ENCODE measurements at regions not wholly inside any gene's neighbourhood (a gene's known extent, or its start where the extent isn't known, plus 50 kb on each side); places are given as distances from the start of the nearest gene placed in this dataset.

GRCh38 chrX:140180585-140180984 is 215.3 kb upstream of the CXorf66 start (continued):
- TF ChIP-seq TSHZ1 (CRISPR knock-in tag; IDR thresholded peaks at IDR 0.05), result no peak
- TF ChIP-seq, protein P1, sequence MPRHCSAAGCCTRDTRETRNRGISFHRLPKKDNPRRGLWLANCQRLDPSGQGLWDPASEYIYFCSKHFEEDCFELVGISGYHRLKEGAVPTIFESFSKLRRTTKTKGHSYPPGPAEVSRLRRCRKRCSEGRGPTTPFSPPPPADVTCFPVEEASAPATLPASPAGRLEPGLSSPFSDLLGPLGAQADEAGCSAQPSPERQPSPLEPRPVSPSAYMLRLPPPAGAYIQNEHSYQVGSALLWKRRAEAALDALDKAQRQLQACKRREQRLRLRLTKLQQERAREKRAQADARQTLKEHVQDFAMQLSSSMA (CRISPR knock-in tag; IDR thresholded peaks at IDR 0.05), result no peak
- no peak for TF ChIP-seq CEBPB (tag; IDR thresholded peaks at IDR 0.05)
- TF ChIP-seq, protein P2, sequence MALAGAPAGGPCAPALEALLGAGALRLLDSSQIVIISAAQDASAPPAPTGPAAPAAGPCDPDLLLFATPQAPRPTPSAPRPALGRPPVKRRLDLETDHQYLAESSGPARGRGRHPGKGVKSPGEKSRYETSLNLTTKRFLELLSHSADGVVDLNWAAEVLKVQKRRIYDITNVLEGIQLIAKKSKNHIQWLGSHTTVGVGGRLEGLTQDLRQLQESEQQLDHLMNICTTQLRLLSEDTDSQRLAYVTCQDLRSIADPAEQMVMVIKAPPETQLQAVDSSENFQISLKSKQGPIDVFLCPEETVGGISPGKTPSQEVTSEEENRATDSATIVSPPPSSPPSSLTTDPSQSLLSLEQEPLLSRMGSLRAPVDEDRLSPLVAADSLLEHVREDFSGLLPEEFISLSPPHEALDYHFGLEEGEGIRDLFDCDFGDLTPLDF (CRISPR knock-in tag; IDR thresholded peaks at IDR 0.05), result no peak
- no peak for TF ChIP-seq SMARCE1 (IDR thresholded peaks at IDR 0.05)
- TF ChIP-seq IRF2 (CRISPR knock-in tag; IDR thresholded peaks at IDR 0.05), result no peak

- no peak overlapping the region for H3K4me3 ChIP-seq
- TF ChIP-seq CEBPB (tag; IDR thresholded peaks at IDR 0.05), result no peak
- TF ChIP-seq PHF21A (IDR thresholded peaks at IDR 0.05; ENCODE audit: borderline replicate concordance, low read depth), result no peak
- TF ChIP-seq, protein P3, sequence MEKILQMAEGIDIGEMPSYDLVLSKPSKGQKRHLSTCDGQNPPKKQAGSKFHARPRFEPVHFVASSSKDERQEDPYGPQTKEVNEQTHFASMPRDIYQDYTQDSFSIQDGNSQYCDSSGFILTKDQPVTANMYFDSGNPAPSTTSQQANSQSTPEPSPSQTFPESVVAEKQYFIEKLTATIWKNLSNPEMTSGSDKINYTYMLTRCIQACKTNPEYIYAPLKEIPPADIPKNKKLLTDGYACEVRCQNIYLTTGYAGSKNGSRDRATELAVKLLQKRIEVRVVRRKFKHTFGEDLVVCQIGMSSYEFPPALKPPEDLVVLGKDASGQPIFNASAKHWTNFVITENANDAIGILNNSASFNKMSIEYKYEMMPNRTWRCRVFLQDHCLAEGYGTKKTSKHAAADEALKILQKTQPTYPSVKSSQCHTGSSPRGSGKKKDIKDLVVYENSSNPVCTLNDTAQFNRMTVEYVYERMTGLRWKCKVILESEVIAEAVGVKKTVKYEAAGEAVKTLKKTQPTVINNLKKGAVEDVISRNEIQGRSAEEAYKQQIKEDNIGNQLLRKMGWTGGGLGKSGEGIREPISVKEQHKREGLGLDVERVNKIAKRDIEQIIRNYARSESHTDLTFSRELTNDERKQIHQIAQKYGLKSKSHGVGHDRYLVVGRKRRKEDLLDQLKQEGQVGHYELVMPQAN (IDR thresholded peaks at IDR 0.05; ENCODE audit: borderline replicate concordance), result no peak
- TF ChIP-seq ZNF507 (tag; conservative IDR thresholded peaks at IDR 0.05), result no peak
- TF ChIP-seq MAFG (tag; conservative IDR thresholded peaks at IDR 0.05), result no peak
- no peaks in the 10 kb centered on the region for H3K4me1 ChIP-seq (replicated peaks in 1 of 2; ENCODE audit: control insufficient read depth in 2 of 2, insufficient read depth in 2 of 2, low read length in 2 of 2)
- H3K9me1 ChIP-seq (ENCODE audit: control insufficient read depth, insufficient read depth, low read length), result no peaks in the 10 kb centered on the region
- H3K27ac ChIP-seq (ENCODE audit: extremely low read depth, low read depth, low read length), result no peak overlapping the region
- in situ Hi-C loops (cut with MboI) (no loop called here), intact Hi-C loops (cut with micrococcal nuclease) (no loop called here)
- no peak overlapping the region for H3K4me2 ChIP-seq (ENCODE audit: insufficient read depth, low read length)
- H3K79me2 ChIP-seq (ENCODE audit: control insufficient read depth, insufficient read depth, low read length), result no peaks in the 10 kb centered on the region
- no peaks in the 10 kb centered on the region for H3K36me3 ChIP-seq (ENCODE audit: control insufficient read depth, insufficient read depth, low read length)
- H4K20me1 ChIP-seq (replicated peaks; ENCODE audit: control insufficient read depth, insufficient read depth, low read length), result no peaks in the 10 kb centered on the region
- no peak for ATAC-seq
- no TSS peak for BruUV-seq (replicated peaks)
- FAIRE-seq, result no peak
- H2AFZ ChIP-seq (ENCODE audit: low read depth, low read length), result no peak overlapping the region
- no peak for DNase-seq (ENCODE audit: extremely low read depth in 1 of 4, low spot score in 3 of 4)
- H3K9me3 ChIP-seq (replicated peaks; ENCODE audit: control insufficient read depth, insufficient read depth, low read depth, low read length), result no peaks in the 10 kb centered on the region
- 0% methylated on average over 3 of the region's 3 CpGs for WGBS (ENCODE audit: insufficient coverage, low coverage, missing lambda C conversion rate)
- CTCF ChIA-PET (ENCODE audit: low intra/inter-chr PET ratio), result no interaction called here
- POLR2A ChIA-PET, result interaction anchor here (0.6 kb wide), 1 partner anchor 583 kb away, joined by 4 read pairs; no protein-coding TSS in a partner anchor
- no peaks in the 10 kb centered on the region for H3K27me3 ChIP-seq (ENCODE audit: control insufficient read depth in 2 of 2, insufficient read depth in 2 of 2, low read length in 2 of 2)
- H3K9ac ChIP-seq (ENCODE audit: insufficient read depth in 1 of 2, low read depth in 2 of 2, low read length in 2 of 2), result no peak overlapping the region
Observed at GRCh38 chrX:140177821-140178220, 212.5 kb upstream of the CXorf66 start.
